NCI-H748 treated with DMSO at 0.1 percent for 48 hours (cell line): ENCODE measurements at regions not wholly inside any gene's neighbourhood (a gene's known extent, or its start where the extent isn't known, plus 50 kb on each side); places are given as distances from the start of the nearest gene placed in this dataset.
"Not testable (repeated sequence)": the region's sequence is repeated elsewhere in the genome, so short reads cannot be mapped to it uniquely, and the experiment has no call there.

Experiments
- DNase-seq: peaks from one replicate; lab custom pipeline; 2025; lab: John Stamatoyannopoulos, UW

DNA sequence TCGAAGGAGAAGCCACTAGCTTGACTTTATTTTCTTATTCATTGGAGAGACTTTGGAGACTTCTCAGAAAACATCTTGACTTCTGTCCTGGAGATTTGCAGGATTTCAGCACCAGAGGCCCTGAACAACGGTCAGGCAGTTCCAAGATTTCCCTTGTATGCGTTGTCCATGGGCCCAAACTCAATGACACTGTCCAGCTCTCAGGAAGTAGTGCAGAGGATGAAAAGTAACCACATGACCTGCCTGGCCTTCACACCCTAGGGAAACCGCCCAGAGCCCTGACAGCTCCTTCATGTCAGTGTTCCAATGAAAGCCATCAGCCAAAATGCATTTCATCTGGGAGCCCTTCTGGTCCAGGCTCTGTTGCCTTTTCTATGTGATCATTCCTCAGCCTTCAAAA is 214.1 kb downstream of the BLID start:
- DNase-seq: no peak

DNA sequence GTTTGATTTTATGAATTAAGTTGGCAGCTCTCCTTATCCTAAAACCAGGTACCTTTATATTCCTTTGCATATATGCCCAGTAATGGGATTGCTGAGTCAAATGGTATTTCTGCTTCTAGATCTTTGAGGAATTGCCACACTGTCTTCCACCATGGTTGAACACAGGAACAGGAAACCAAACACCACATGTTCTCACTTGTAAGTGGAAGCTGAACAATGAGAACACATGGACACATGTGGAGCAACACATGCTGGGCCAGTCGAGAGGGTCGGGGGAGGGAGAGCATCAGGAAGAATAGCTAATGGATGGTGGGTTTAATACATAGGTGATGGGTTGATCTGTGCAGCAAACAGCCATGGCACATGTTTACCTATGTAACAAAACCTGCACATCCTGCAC is 214.6 kb downstream of the BLID start:
- not testable (repeated sequence) for DNase-seq

DNA sequence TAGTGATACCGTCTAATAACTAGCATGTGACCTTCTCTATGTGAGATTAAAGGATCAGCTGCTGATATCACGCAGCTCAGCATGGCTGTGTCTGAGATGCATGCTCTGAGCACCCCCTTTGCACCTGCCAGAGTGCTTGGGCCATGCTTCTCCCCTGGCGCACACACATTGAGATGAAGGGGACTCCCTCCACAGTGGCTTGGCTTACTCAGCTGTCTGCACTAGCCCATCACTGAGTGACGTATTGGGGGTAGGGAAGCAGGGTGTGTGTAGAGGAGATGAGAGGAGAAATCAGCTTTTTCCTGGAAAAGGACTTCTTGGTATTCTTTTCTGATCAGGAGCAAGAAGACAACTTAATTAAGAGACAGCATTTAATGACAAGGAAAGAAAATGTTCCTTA is 216.5 kb downstream of the BLID start:
- no peak for DNase-seq

DNA sequence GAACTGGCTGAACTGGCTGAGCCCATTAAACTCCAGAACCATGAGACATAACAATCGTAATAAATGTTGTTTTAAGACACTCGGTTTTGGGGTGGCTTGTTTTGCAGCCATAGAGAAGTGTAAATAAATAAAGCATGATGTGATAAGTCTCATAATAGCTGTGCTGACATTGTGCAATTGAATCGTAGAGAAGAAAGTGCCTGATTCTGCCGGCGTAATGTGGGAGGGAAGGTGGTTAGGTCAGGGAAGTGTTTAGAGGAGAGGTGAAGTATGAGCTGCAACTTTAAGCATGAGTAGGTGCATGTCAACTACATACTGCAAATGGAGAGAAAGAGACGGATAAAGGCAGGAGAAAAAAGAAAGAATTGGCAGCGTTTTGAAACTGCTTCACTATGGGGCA is 217.1 kb downstream of the BLID start:
- DNase-seq: no peak

DNA sequence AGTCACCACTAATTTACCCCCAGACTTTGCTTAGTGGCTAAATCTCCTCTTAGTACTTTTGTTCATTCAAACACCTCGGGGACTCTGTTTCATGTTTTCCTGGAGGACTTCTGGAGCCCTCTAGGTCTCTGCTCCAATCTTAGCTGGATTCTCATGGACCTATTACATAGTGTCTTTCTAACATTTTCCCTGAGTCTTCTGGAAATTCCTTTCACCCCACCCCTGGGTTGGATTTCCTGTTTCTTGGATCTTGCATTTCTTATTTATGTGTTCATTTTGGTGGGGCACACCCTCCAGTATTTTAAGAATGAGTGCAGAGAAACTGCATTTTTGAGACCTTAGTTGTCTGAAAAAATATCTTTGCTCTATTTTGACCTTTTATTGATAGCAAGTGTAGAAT is 220.1 kb downstream of the BLID start:
- DNase-seq: no peak

DNA sequence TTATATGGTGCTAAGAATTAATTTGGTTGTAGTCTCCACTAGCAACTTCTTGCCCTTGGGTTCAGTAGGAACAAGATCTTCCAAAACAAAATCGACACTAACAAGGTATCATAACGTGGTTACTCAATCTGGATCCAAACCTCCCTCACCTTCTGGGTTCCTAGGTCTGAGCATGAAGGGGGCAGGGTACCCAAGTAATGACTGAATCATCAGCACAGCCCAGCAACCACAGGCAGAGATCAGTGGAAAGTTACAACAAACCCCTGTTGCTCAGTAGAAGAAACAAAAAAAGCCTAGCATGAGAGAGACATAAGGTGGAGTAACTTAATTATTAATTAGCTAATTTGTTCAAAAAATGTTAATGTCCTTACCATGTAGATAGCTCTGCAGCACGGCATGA is 221.4 kb downstream of the BLID start:
- no peak for DNase-seq

DNA sequence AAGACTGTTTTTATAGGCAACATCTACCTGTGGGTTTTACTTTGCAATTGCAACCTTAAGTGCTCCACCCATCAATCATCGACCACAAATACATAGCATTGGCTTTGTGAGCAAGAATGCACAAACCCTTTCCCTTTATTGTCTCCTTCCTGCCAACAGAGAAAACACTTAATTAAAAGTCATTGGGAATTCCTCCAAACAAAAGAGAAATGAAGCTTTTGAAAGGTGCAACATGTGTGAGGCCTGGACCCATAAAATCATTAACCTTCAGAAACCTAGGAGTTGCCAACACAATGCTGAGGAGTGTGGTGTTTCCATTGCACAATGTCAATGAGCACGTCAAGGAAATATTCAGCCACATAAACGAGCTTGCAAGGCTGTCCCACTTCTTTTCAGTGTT is 223.2 kb downstream of the BLID start:
- DNase-seq: no peak

DNA sequence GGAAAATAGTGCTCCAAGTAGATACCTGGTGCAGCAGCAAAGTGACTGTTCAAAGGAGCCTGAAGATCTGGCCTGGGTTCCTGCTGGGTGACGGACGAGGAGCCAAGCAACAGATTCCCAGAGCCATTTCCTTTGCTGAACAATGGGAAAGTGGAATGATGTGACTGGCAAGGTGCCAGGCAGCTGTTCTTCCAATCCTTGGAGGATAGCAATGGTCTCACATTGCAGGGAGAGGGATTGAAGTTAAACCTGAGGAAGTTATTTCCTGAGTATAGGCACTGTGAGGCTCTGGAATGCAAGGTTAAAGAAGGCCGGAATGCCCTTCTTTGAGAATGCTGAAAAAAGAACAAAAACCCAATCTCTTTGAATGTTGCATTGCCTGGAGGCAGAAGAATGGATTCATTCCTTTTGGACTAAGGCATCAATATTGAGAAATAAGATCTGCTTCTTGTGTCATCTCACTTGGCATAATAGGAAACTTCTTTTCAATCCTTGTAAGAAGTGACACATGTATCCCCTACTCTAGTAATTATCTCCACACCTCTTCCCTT is 223.8 kb downstream of the BLID start:
- no peak for DNase-seq

DNA sequence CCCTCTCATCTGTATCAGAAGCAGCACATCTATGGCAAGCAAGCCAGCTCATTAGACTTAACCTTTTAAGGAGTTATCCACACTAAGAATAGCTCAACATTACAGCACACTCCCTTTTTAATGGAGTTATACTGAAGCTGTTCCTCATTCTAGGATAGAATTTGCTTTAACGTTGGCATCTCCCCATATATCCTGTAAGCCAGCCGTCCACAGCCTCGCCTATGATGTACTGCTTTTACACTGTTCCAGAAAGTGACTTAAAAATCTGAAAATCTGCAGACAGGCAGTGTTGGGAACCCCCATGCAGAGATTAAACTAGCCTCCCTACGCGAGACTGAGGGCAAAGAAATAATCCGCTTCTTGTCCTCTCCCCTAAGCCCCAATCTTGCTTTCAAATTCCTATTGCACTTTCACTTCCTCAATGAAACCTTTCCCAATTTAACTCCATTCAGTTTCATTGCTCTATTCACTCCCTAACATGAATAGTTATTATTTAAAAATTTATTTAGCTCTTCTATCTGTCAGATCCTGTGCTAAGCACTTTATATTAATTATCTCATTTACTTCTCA is 225.0 kb downstream of the BLID start:
- DNase-seq: no peak

DNA sequence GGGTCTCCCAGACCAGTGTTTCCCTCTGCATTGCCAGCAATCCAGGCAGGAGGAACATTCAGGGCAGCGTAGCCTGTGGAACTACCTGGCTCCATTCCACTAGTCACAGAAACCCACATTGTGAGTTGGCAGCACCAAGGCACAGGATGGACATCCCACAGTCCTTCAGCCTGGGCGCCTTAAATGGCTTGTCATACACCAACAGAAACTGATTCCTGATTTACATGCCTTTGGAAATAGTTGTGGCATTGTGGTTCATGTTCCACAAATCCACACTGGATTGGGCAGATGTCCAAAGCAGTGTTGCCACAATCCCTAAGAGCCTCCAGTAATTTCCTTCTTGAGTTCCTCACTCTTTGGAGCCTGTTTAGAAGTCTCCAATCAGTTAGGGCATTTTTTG is 225.6 kb downstream of the BLID start:
- no peak for DNase-seq

DNA sequence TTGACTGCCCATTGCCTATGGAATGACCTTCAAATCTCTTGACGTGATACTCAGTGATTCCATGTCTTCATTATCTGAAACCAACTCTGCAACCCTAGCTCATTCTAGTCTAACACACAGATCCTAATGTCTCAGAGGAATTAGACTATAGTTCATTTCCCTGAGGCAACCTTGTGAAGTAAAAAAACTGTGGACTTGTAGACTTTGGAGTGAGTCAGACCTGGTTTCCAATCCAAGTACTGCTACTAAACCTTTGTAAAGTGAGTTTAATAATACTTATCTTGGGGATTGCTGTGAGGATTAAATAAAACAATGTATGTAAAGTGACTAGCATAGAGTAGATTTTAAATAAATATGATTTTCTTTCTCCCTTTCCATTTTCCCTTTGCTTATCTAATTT is 226.1 kb downstream of the BLID start:
- no peak for DNase-seq

DNA sequence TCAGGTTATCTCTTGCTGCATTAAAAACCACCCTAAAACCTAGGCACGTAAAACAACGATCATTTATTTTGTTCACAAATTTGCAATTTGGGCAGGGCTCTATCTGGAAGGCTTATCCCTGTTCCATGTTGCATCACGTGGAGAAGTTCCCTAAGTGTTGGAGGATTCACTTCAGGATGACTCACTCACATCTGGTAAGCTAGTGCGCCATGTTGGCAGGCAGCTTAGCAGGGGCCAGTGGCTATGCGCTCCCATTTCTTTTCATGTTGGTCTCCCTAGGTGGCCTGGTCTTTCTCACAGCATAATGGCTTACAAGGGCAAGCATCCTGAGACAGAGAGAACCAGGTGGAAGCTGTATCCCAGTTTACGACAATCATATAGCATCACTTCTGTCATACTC is 226.8 kb downstream of the BLID start:
- no peak for DNase-seq

DNA sequence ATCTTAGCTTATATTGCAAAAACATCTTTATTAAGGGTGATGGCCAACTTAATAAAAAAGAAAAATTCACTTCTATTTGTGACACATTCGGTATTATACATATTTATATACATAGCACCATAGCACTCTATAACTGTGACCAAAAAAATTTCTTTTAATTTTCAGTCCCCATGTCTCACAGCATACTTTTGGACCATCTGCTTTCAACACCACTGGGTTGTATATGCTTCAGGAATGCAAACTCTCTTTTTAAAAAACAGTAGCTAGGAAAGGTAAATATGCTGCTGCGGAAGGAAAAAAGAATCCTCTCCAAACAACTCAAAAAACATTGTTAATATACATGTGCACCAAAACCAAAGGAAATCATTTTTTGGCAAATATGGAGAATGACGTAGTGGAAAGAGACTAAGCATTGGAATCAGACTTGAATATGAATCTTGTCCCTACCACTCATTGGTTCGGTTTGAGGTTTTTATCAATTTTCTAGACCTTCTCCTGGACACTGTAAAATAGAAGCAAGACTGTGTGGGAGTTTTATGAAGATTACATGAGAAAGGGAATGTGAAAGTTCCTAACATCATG is 227.9 kb downstream of the BLID start:
- DNase-seq: no peak

DNA sequence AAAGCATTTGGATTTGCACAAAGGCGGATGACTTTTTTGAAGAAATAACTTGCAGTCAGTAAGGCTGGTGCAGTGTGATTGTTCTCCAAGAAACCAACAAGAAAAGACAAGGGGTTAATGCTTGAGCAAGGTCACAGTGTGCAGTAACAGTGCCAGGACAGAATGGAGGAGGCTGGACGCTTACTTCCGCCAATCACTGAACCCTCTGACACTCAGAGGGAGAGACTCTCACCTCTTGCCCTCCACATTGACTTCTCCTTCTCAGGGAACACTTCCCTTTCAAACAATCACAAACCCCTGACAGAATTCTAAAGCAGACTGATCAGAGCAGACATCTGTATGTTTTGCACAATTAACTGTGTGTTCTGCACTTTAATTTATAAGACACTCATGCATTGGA is 228.4 kb downstream of the BLID start:
- DNase-seq: no peak

DNA sequence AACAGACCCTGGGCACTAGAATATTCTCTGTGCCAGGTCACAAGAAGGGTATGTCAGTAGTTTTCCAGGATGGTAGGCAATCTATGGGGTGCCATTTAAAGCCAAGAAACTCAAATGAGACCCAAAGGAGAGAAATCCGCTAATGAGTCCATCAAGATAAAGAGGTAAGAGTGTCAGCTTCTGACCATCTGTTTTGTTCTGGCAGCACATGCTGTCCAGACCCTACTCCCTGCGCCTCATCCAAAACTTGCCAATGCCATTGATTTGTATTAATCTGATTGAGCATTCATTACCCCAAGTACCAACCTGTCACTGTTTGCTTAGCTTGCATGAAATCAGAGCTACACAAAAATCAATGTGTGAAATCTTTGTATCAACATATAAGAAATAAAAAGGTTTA is 229.0 kb downstream of the BLID start:
- DNase-seq: no peak

DNA sequence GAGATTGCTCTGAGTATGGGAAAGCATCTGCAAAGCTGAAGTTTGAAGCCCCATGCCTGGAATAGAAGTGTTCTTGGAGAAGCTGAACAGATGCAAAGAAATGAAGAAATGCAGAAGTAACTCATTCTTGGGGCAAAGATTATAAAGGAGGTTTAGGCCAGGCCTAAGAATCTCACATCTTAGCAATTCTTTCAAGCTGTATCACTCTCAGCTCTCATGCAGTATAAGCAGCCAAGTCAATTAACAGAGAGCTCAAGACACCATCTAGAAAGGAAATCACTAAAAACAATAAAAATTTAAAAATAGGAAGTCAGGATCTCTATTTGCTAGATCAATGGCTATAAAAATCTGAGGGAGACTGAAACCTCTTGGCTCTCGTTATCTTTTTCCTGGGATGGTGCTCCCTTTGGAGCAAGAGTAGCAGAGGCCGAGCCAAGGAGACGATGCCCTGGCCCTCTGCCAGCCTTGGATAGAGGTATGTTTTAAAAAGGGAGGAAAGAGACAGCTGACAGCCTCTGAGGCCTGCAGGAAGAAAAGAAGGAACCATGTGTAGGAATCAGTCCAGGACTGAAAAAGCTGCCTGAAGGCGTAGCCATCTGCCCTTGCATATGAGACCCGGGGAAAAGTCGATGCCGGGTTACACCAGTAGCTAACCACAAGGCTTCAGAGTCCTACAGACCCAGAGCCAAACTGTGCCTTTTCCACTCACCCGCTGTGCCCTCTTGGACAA is 229.8 kb downstream of the BLID start:
- no peak for DNase-seq

DNA sequence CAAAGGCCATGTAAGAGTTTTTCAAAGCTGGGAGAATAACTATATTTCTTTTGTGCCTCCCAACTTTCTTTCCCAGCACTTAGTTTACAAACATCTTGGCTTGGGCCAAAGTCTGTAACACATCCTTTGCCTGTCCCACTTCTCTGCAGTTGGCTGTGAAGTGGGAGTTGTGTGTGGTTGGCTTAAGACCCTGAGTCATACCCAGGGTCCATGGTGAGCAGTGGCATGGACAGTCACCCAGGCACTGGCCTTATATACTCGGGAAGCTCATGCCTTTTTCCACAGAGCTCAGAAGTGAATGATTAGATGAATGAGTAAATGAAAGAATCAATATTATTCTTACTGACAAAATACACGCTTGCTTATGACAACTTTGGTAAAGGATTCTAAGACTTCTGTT is 231.4 kb downstream of the BLID start:
- no peak for DNase-seq

DNA sequence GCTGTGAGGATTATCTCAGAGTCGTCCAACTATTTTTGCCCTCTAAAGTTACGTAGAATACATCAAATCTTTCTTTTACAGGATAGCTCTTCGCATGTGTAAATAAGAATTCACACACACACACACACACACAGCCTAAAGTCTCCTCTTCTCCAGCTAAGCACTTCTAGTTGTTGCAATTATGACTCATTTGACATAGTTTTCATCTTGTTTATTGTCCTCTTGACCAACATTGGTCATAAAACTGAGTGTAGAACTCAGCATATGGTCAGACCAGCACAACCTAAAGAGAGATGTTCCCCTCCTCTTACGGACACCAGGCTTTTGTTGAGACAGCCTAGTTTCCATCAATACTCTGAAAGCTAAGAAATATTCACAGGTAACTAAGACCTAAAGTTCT is 234.2 kb downstream of the BLID start:
- DNase-seq: no peak

DNA sequence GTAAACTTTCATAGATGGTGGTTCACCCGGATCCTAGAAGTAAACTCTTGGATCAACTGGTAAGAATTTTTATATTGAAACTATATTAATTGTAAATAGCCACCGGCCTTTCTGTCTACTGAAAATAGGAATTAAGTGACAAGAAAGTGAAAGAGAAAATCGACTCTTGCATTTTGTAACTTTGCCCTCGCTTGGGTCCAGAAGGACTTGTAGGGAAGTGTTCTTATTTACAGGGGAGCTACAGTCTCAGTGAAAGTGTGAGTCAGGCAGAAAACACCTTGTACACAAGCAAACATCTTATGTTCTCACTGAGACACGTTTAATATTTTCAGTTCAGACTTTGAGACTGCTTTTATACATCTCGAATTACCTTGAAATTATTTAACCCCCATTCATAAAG is 238.9 kb downstream of the BLID start:
- DNase-seq: no peak

DNA sequence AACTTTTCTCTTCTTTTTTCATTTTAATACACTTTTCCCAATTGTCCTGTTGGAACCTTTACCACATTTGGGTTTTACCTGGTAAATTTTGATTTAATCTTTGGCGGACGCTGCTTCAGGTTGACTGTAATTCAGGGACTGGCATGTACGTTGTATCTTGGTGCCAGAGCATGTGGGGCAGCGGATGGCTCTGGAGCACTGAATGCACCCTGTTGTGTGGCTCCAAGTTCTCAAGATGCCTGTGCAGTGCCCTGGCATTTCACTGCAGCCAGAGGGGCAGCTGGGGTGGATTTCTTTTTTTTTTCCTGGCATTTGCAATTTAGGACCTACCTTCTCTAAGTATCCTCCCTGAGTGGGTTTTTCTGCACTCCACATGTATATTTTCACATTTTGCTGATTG is 242.2 kb downstream of the BLID start:
- DNase-seq: no peak

DNA sequence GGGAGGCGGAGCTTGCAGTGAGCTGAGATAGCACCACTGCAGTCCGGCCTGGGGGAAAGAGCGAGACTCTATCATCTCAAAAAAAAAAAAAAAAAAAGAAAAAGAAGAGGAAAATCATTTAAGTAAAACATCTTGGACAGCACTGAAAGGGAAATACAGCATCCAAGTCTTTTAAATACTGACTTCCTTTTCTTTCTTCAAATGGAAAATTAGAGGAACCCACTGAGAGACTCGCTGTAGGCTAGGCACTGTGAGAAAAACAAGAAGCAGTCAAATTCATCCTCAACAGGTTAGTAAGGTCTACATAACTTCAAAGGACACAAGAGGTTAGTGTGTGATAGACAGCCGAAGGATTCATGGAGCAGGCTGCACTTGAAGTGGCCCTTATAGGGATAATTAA is 243.7 kb downstream of the BLID start:
- DNase-seq: no peak

DNA sequence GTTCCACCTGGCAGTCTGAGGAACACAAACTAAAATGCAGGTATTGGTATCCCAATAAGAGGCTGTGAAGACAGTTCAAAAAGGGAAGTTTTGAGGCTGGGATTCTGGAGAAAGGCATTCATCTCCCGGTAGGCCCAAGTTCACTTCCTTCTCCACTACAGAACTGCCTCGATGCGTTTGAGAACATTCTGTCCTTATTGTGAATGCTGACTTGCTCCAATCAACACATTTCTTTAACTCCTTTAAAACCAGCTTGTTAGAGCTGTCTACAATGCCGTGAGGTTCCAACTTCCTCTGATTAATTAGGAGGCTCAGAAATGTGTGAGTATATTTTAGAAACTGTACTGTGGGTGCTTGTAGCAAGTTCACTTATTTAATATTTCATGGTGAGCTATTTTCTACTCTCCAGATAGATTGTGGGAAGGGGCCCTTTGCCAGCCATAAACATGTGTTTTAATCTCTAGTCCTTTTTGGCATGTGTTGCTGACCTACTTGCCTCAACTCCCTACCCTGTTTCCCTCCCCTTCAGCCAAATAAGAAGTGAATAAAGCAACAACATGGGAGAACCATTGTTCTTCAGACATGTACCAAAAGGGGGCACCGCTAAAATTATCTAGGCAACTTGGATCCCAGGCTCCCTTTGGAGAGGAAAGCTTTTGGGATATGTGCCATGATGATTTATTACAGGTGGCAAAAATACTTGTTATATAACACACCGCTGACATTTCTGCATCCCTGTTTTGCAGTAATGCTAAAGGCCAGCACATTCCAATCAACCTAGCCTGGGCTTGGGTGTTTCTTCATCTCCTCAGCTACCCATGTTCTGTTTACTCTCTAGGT is 245.6 kb downstream of the BLID start:
- DNase-seq: no peak

DNA sequence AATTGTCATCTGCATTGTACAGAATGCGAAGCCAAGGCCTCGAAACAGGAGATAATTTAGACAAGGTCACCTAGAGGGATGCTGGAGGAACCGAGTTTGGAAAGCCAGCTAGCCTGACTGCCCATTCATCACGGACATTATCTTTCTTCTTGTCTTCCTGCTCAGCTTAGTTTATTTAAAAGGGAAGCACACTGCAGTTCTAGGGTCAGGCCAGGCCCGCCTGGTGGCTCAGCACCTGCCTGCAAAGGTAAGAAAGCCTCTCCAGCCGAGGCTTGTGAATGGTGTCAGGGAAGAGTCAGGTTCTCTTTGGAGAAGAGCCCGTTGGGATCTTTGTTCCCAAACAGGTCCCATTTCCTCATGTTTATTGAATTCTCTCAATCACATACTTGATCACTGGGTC is 246.5 kb downstream of the BLID start:
- no peak for DNase-seq
